Uterus (tissue), 3 donors: ENCODE measurements at regions not wholly inside any gene's neighbourhood (a gene's known extent, or its start where the extent isn't known, plus 50 kb on each side); places are given as distances from the start of the nearest gene placed in this dataset.

Source experiments
- DNase-seq, 2 donors: peaks; one replicate each; pipeline ENCODE4 v3.0.0-alpha.2; 2019 to 2020
- H3K27ac ChIP-seq, 2 donors: fragments of 200-600 bp; sonication (generic); 1 replicate in 1 of 2; 2 replicates in 1 of 2; pipeline ENCODE4 v1.5.1; 2016 to 2018
- H3K27me3 ChIP-seq, 2 donors: fragments of 200-600 bp; sonication (generic); one replicate each; pipeline ENCODE4 v1.5.1; 2018 to 2019; ENCODE audit warnings: control low read depth in 1 of 2
- H3K36me3 ChIP-seq, 2 donors: fragments of 200-600 bp; sonication (generic); one replicate each; pipeline ENCODE4 v1.5.1; 2019; ENCODE audit warnings: control low read depth in 1 of 2
- H3K4me1 ChIP-seq, 2 donors: fragments of 200-600 bp; sonication (generic); one replicate each; pipeline ENCODE4 v1.5.1; 2018 to 2019; ENCODE audit warnings: control low read depth in 1 of 2
- H3K4me3 ChIP-seq, 2 donors: fragments of 200-600 bp; sonication (generic); 1 replicate in 1 of 2; 2 replicates in 1 of 2; pipeline ENCODE4 v1.5.1; 2018 to 2019; ENCODE audit warnings: mild to moderate bottlenecking in 1 of 2
- H3K9me3 ChIP-seq, 2 donors: fragments of 200-600 bp; sonication (generic); one replicate each; pipeline ENCODE4 v1.5.1; 2019; ENCODE audit warnings: control low read depth in 1 of 2
- POLR2A ChIP-seq, 2 donors: fragments of 450-650 bp; IDR thresholded peaks; one replicate each; pipeline ENCODE4 v1.6.1; 2016; ENCODE audit warnings: antibody characterized with exemption in 2 of 2, mild to moderate bottlenecking in 1 of 2, moderate library complexity in 1 of 2
- intact Hi-C: fragments of 100-400 bp; cut with DNase I; formaldehyde crosslinking; loops from one replicate; pipeline ENCODE4 v1.15.1; 2023; ENCODE audit warnings: low total_unique reads
- TF ChIP-seq, protein P1 (sequence below), 4 experiments: fragments of 200-600 bp in 2 of 4; fragments of 450-650 bp in 2 of 4; sonication (generic) in 2 of 4; IDR thresholded peaks; one replicate each; pipeline ENCODE4 v1.5.1; 2016 to 2019; ENCODE audit warnings: antibody characterized with exemption in 4 of 4, mild to moderate bottlenecking in 2 of 4, moderate library complexity in 1 of 4
- donor health status: DM: yes; HTN: yes; CAD: no.

DNA sequence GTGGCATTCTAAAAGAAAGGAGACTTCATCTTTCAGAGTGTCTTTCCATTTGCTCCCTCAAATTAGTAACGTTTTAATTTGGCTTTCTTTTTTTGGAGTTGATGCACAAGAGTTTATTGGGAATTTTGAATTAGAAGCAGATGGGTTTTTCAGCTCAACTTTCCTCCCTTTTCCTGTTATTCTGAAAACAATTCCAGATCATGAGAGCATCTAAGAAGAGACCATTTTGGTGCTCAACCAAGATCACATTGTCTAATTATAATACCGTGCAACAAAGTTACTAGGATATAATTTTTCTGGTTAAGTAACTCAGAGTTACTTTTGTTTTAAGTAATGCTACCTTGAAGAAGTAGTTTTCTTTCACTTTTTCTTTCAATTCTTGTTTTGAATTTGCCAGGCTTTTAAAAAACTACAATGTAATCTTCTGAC is 396.6 kb upstream of the KLF6 start:
- intact Hi-C loops, result no loop called here
- no peaks in the 10 kb centered on the region for H3K9me3 ChIP-seq
- no peaks in the 10 kb centered on the region for H3K4me1 ChIP-seq
- H3K4me3 ChIP-seq, result no peak overlapping the region
- H3K36me3 ChIP-seq, result no peaks in the 10 kb centered on the region
- H3K27me3 ChIP-seq, result no peaks in the 10 kb centered on the region
- TF ChIP-seq, protein P1, sequence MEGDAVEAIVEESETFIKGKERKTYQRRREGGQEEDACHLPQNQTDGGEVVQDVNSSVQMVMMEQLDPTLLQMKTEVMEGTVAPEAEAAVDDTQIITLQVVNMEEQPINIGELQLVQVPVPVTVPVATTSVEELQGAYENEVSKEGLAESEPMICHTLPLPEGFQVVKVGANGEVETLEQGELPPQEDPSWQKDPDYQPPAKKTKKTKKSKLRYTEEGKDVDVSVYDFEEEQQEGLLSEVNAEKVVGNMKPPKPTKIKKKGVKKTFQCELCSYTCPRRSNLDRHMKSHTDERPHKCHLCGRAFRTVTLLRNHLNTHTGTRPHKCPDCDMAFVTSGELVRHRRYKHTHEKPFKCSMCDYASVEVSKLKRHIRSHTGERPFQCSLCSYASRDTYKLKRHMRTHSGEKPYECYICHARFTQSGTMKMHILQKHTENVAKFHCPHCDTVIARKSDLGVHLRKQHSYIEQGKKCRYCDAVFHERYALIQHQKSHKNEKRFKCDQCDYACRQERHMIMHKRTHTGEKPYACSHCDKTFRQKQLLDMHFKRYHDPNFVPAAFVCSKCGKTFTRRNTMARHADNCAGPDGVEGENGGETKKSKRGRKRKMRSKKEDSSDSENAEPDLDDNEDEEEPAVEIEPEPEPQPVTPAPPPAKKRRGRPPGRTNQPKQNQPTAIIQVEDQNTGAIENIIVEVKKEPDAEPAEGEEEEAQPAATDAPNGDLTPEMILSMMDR (IDR thresholded peaks at IDR 0.05), result no peak
- TF ChIP-seq POLR2A (IDR thresholded peaks at IDR 0.05), result no peak
- DNase-seq, result no peak
- H3K27ac ChIP-seq, result peak overlapping the region; percentile 57 to 69

DNA sequence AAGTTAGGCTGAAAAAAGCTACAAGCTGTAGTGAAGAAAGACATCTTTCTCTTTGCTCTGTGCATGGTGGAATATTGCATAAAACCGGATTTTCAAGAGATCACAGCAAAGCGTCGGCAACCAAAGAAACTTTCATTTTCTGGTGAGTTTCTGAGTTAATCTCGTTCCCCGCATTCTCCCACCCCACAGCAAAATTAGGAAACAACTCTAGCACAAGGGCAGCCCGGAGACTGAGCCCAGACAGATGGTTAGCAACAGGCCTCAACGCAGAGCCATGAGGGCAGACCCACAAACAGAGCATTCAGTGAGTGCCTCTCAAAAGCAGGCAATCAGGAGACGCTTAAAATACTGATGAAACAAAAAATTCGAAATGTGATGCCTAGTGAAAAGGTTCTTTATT is 396.1 kb upstream of the KLF6 start:
- H3K4me1 ChIP-seq, result no peaks in the 10 kb centered on the region
- H3K27me3 ChIP-seq, result no peaks in the 10 kb centered on the region
- H3K4me3 ChIP-seq, result no peak overlapping the region
- peak overlapping the region; percentile 57 to 69 for H3K27ac ChIP-seq
- no peaks in the 10 kb centered on the region for H3K36me3 ChIP-seq
- H3K9me3 ChIP-seq, result no peaks in the 10 kb centered on the region
- TF ChIP-seq POLR2A (IDR thresholded peaks at IDR 0.05), result no peak
- TF ChIP-seq, protein P1 (IDR thresholded peaks at IDR 0.05), result no peak
- DNase-seq, result peak in 1 of 2 donors; percentile 31
- intact Hi-C loops, result no loop called here

DNA sequence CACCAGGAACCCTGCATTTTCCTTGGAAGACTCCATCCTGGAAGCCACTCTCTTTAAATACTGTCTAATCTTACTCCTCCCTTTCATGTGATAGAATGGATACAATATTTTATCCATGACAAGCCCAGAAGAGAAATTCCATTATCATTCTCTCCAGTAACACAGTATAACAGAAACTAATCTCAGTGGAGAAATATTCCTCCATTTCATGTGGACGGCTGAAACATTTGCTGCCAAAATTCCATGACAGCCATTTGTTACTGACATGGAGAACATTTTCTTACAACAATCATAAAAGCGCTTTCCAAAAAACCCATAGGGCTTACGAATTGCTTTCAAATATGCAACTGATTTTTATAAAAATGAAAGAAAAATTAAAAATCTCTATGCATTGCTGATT is 392.8 kb upstream of the KLF6 start:
- no peaks in the 10 kb centered on the region for H3K36me3 ChIP-seq
- H3K4me3 ChIP-seq, result no peak overlapping the region
- TF ChIP-seq, protein P1 (IDR thresholded peaks at IDR 0.05), result no peak
- intact Hi-C loops, result no loop called here
- H3K9me3 ChIP-seq, result no peaks in the 10 kb centered on the region
- H3K27ac ChIP-seq, result peak overlapping the region in 1 of 2 donors; percentile 38
- no peaks in the 10 kb centered on the region for H3K27me3 ChIP-seq
- no peak for DNase-seq
- no peaks in the 10 kb centered on the region for H3K4me1 ChIP-seq

DNA sequence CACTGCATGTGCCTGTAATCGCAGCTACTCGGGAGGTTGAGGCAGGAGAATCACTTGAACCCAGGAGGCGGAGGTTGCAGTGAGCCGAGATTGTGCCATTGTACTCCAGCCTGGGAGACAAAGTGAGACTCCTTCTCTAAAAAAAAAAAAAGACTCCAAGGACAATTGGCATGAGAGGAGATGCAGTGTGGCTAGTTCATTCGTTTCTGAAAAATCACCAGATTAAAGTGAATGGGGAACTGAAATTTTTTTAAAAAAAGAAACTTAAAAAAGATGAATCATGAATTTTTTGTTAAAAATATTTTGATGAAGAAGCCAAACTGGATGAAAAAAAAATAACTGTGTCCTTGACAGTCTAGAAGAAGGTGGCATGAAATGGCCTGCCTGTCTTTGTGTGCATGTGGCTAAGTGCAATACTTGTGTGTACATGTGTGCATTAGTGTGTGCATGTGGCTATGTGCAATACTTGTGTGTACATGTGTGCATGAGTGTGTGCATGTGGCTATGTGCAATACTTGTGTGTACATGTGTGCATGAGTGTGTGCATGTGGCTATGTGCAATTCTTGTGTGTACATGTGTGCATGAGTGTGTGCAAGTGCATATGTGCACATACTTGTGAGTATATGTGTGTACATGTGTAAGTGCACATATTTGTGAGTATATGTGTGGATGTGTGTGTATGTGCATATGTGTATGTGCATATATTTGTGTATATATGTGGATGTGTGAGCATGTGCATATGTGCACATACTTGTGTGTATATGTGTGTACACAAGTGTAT is 391.7 kb upstream of the KLF6 start:
- Histone ChIP-seq H3K27me3 (no peaks in the 10 kb centered on the region), H3K4me1 (no peaks in the 10 kb centered on the region), H3K9me3 (no peaks in the 10 kb centered on the region), H3K4me3 (no peak overlapping the region), H3K27ac (no peak overlapping the region), H3K36me3 (no peaks in the 10 kb centered on the region)
- intact Hi-C loops, result no loop called here
- TF ChIP-seq POLR2A (IDR thresholded peaks at IDR 0.05), result no peak
- no peak for DNase-seq

DNA sequence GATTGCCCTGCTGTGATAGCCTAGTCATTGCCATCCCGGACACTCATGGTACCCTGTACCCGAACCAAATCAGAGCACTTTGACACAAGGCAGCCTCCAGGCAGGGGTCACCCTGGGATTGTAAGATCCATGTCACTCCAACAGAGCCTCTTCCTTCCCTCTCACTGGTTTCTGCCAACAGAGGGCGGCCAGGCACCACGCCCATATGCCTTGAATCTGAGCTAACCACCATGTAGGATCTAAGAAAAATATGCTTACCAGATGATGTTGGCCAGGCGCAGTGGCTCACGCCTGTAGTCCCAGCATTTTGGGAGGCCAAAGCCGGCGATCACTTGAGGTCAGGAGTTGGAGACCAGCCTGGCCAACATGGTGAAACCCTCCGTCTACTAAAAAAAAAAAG is 389.2 kb upstream of the KLF6 start:
- no peaks in the 10 kb centered on the region for H3K36me3 ChIP-seq
- intact Hi-C loops, result no loop called here
- no peak for DNase-seq
- TF ChIP-seq POLR2A (IDR thresholded peaks at IDR 0.05), result no peak
- TF ChIP-seq, protein P1 (IDR thresholded peaks at IDR 0.05), result no peak
- no peaks in the 10 kb centered on the region for H3K9me3 ChIP-seq
- H3K4me1 ChIP-seq, result no peaks in the 10 kb centered on the region
- no peaks in the 10 kb centered on the region for H3K27me3 ChIP-seq
- H3K27ac ChIP-seq, result no peak overlapping the region
- no peak overlapping the region for H3K4me3 ChIP-seq
